GM12872 (cell line): ENCODE measurements at regions not wholly inside any gene's neighbourhood (a gene's known extent, or its start where the extent isn't known, plus 50 kb on each side); places are given as distances from the start of the nearest gene placed in this dataset.

Experiments
- CTCF ChIP-seq: IDR thresholded peaks from 3 replicates; pipeline ENCODE4 v1.5.1; 2011; ENCODE audit warnings: low read depth, mild to moderate bottlenecking, low read length, moderate library complexity; ENCODE audit not compliant: insufficient read depth

DNA sequence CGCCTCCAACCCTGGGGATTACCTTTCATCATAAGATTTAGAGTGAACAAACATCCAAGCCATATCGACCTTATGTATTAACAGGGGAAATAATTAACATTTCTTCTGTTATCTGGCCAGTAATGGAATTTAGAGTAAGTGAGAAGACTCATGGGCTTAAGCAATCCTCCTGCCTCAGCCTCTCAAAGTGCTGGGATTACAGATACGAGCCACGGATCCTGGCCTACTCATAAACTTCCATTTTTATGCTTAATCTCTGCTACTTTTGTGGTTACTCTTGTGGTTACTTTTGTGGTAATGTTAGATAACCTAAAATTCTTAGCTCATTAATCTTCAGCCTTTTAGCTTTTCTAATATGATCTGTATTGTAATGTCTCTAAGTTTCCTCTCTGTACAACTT lies 159.3 kb upstream of the SLC8A1 start:
- no peak for TF ChIP-seq CTCF

- TF ChIP-seq CTCF, result no peak
Measured at GRCh38 chr2:40625849-40626248, 174.0 kb upstream of the SLC8A1 start.

- TF ChIP-seq CTCF, result no peak
Measured at GRCh38 chr2:40628556-40628955, 176.7 kb upstream of the SLC8A1 start.

DNA sequence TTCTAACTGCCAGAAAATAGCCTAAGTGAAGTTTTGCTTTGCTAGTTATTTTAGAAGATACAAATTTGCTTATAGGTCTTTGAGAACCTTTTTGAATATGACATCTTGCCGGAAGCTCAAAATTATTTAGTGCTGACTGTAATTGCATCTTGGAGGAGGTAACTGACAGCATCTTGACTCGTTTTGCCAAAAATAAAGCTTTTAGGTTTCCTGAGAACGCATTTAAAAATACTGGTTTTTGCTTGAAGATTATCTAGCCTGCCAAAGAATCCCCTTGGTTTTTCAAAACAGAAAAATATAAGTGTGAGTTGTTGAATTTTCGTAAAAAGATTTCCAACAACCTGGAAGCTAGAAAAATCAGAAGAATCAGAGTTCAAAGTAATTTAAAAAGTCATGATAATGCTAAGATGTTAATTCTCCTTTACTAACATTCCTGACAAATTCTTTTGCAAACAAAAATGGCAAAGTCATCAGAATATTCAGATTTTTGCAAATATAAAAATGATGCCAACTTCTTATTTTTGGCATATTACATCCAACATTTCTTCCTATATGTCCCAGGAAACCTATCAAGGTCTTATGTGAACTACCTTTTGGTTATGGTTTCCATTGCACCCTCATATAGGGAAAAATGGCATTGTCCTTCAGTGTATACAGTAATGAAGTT lies 178.0 kb upstream of the SLC8A1 start:
- no peak for TF ChIP-seq CTCF

DNA sequence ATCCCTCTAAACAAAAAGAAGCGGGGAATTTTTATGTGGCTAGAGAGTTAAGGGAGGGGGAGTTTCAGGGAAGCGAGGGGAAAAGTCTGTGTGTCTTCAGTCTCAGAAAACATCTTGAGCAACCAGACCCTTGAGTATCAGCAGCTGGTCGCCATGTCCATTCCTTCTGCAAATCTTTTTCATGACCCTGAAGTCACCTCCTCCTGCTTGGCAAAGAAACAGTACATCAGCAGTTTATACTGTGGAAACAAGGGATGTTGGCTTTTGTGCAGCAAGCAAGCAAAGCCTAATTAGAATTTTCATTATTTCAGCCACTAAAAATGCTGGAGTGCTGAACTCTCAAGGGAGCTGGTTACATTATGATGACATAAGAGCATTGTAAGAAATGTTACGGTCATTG lies 187.4 kb upstream of the SLC8A1 start:
- no peak for TF ChIP-seq CTCF

DNA sequence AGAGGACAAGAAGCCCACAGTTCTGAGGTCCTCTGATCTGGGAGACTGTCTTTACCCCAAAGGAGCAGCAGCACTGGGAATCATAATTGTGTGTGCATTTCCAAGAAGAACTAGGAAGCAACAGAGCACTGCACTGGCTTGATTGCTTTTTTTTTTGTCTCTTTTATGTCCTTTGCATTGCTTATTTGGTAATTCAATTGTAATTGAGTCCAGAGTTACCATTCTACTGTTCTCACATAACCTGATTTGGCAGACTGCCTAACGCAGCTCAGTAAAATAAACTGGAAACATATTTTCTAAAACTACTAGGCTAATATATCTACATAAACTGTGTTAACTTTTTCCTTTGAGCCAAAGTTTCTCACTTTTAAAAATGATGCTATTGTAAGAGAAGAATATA lies 190.3 kb upstream of the SLC8A1 start:
- no peak for TF ChIP-seq CTCF

GRCh38 chr2:40642726-40643125 lies 190.8 kb upstream of the SLC8A1 start:
- no peak for TF ChIP-seq CTCF
